LNCaP clone FGC (cell line): ENCODE measurements at regions not wholly inside any gene's neighbourhood (a gene's known extent, or its start where the extent isn't known, plus 50 kb on each side); places are given as distances from the start of the nearest gene placed in this dataset.

Source experiments
- DNase-seq: peaks from one replicate; pipeline ENCODE4 v3.0.0-alpha.2; 2011; ENCODE audit warnings: low read depth
- H3K4me3 ChIP-seq: 2 replicates; pipeline ENCODE4 v1.5.1; 2011; ENCODE audit warnings: mild to moderate bottlenecking, low read depth, low read length, control low read depth
- CTCF ChIP-seq: IDR thresholded peaks from 2 replicates; pipeline ENCODE4 v1.5.1; 2012; ENCODE audit warnings: mild to moderate bottlenecking; ENCODE audit not compliant: control insufficient read depth, insufficient read depth; ENCODE audit errors: extremely low read depth

- no peak overlapping the region for H3K4me3 ChIP-seq
- TF ChIP-seq CTCF = no peak
- DNase-seq = no peak
These were observed 197.0 kb downstream of the BMP7 start for GRCh38 chr20:57069442-57069841.

GRCh38 chr20:57070296-57070695, 196.1 kb downstream of the BMP7 start:
- DNase-seq = no peak
- H3K4me3 ChIP-seq = no peak overlapping the region
- TF ChIP-seq CTCF = no peak

GRCh38 chr20:57071283-57071731, 195.1 kb downstream of the BMP7 start:
- no peak for DNase-seq
- peak overlapping the region; percentile 17 for H3K4me3 ChIP-seq
- TF ChIP-seq CTCF = no peak

GRCh38 chr20:57071954-57072583, 194.4 kb downstream of the BMP7 start:
- H3K4me3 ChIP-seq = no peak overlapping the region
- DNase-seq = no peak
- TF ChIP-seq CTCF = no peak

- no peak for TF ChIP-seq CTCF
- DNase-seq = no peak
- H3K4me3 ChIP-seq = no peak overlapping the region
These were observed 193.0 kb downstream of the BMP7 start for GRCh38 chr20:57073402-57073801.

- no peak overlapping the region for H3K4me3 ChIP-seq
- no peak for DNase-seq
- TF ChIP-seq CTCF = no peak
These were observed 192.1 kb downstream of the BMP7 start for GRCh38 chr20:57074386-57074785.

GRCh38 chr20:57075181-57075580, 191.3 kb downstream of the BMP7 start:
- no peak for TF ChIP-seq CTCF
- DNase-seq = no peak
- no peak overlapping the region for H3K4me3 ChIP-seq
